ENCODE measurements at regions not wholly inside any gene's neighbourhood (a gene's known extent, or its start where the extent isn't known, plus 50 kb on each side); places are given as distances from the start of the nearest gene placed in this dataset.

DNA sequence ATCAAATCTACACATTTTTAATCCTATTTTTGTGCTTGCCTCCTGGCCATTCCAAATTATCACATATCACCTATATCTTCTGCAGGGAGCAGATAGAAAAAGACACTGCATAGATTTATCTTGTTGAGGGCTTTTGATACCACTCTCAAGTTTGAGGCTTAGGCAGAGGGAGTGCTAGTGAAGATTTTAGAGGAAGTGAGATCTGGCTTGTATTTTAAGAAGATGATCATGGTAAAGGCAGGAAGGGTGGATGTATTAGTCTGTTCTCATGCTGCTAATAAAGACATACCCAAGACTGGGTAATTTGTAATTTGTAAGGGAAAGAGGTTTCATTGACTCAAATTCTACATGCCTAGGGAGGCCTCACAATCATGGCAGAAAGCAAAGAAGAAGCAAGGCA is 220.9 kb upstream of the TUT7 start:
- no peak overlapping the region for H3K4me2 ChIP-seq (replicated peaks; ENCODE audit: extremely low read depth, low read length, poor library complexity, severe bottlenecking)
- intact Hi-C loops (cut with micrococcal nuclease) = no loop called here
- H3K36me3 Mint-ChIP-seq = no peaks in the 10 kb centered on the region
- H3K27me3 Mint-ChIP-seq (ENCODE audit: low read depth in 3 of 3) = peaks cover 2 to 5% (median 4%) of the 10 kb centered on the region in 3 donors
- no peaks in the 10 kb centered on the region for H3K79me2 ChIP-seq (ENCODE audit: insufficient read depth, low read length)
- H3K4me3 Mint-ChIP-seq = no peak overlapping the region
- peaks cover 1 to 9% (median 5%) of the 10 kb centered on the region in 7 donors for H3K9me3 Mint-ChIP-seq
- H2AFZ ChIP-seq (ENCODE audit: insufficient read depth, low read depth, low read length, poor library complexity, severe bottlenecking) = no peak overlapping the region
- no peak for DNase-seq
- H3K4me1 ChIP-seq (ENCODE audit: control insufficient read depth in 1 of 2, insufficient read depth in 2 of 2, low read length in 2 of 2) = no peaks in the 10 kb centered on the region
- H4K20me1 ChIP-seq (ENCODE audit: insufficient read depth, low read length) = no peaks in the 10 kb centered on the region
- H3K4me3 ChIP-seq (replicated peaks in 1 of 3; ENCODE audit: low read depth in 2 of 3, low read length in 3 of 3) = no peak overlapping the region
- no peaks in the 10 kb centered on the region for H3K4me1 Mint-ChIP-seq
- H3K27ac Mint-ChIP-seq = no peak overlapping the region
- no peak overlapping the region for H3K9ac ChIP-seq (ENCODE audit: insufficient read depth, low read length, poor library complexity, severe bottlenecking)
- TF ChIP-seq, protein P1, sequence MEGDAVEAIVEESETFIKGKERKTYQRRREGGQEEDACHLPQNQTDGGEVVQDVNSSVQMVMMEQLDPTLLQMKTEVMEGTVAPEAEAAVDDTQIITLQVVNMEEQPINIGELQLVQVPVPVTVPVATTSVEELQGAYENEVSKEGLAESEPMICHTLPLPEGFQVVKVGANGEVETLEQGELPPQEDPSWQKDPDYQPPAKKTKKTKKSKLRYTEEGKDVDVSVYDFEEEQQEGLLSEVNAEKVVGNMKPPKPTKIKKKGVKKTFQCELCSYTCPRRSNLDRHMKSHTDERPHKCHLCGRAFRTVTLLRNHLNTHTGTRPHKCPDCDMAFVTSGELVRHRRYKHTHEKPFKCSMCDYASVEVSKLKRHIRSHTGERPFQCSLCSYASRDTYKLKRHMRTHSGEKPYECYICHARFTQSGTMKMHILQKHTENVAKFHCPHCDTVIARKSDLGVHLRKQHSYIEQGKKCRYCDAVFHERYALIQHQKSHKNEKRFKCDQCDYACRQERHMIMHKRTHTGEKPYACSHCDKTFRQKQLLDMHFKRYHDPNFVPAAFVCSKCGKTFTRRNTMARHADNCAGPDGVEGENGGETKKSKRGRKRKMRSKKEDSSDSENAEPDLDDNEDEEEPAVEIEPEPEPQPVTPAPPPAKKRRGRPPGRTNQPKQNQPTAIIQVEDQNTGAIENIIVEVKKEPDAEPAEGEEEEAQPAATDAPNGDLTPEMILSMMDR (IDR thresholded peaks at IDR 0.05) = no peak
- H3K36me3 ChIP-seq (replicated peaks in 1 of 2; ENCODE audit: control insufficient read depth in 1 of 2, insufficient read depth in 2 of 2, low read length in 2 of 2) = no peaks in the 10 kb centered on the region
- H3K9me3 ChIP-seq (replicated peaks in 1 of 2; ENCODE audit: control insufficient read depth in 1 of 2, insufficient read depth in 1 of 2, low read length in 2 of 2) = no peaks in the 10 kb centered on the region
- H3K27ac ChIP-seq (ENCODE audit: low read depth in 1 of 2, low read length in 2 of 2) = no peak overlapping the region
- no peaks in the 10 kb centered on the region for H3K27me3 ChIP-seq (ENCODE audit: control insufficient read depth in 2 of 2, insufficient read depth in 2 of 2, low read length in 2 of 2)

DNA sequence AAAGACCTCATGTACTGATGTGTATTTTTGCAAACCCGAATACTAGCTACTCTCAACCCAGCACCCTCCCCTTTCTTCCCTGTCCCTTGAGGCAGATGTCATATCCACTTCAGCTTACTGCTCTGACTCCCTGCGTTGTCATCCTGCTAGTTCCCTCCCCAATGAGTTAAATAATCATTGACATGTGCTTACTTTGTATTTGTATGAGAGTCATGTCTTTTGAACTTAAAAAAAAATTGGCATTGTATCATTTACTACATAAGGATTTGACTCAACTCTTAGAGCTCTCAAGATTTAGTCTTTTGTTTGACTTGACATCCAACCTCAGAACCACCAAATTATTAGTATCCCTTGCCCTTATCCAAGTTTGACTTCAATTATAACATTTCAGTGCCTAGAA is 219.7 kb upstream of the TUT7 start:
- H3K4me3 Mint-ChIP-seq = no peak overlapping the region
- WGBS (ENCODE audit: insufficient coverage) = no CpG with 5 or more reads among the region's 2 CpGs
- no peaks in the 10 kb centered on the region for H3K4me1 Mint-ChIP-seq
- Histone ChIP-seq H3K79me2 (ENCODE audit: insufficient read depth, low read length) (no peaks in the 10 kb centered on the region), H3K4me2 (replicated peaks; ENCODE audit: extremely low read depth, low read length, poor library complexity, severe bottlenecking) (no peak overlapping the region), H2AFZ (ENCODE audit: insufficient read depth, low read depth, low read length, poor library complexity, severe bottlenecking) (no peak overlapping the region), H4K20me1 (ENCODE audit: insufficient read depth, low read length) (no peaks in the 10 kb centered on the region), H3K4me3 (replicated peaks in 1 of 3; ENCODE audit: low read depth in 2 of 3, low read length in 3 of 3) (no peak overlapping the region), H3K27me3 (ENCODE audit: control insufficient read depth in 2 of 2, insufficient read depth in 2 of 2, low read length in 2 of 2) (no peaks in the 10 kb centered on the region), H3K36me3 (replicated peaks in 1 of 2; ENCODE audit: control insufficient read depth in 1 of 2, insufficient read depth in 2 of 2, low read length in 2 of 2) (no peaks in the 10 kb centered on the region), H3K4me1 (ENCODE audit: control insufficient read depth in 1 of 2, insufficient read depth in 2 of 2, low read length in 2 of 2) (no peaks in the 10 kb centered on the region), H3K9ac (ENCODE audit: insufficient read depth, low read length, poor library complexity, severe bottlenecking) (no peak overlapping the region), H3K27ac (ENCODE audit: low read depth in 1 of 2, low read length in 2 of 2) (no peak overlapping the region), H3K9me3 (replicated peaks in 1 of 2; ENCODE audit: control insufficient read depth in 1 of 2, insufficient read depth in 1 of 2, low read length in 2 of 2) (peaks cover 5 to 6% of the 10 kb centered on the region in 2 donors)
- H3K27ac Mint-ChIP-seq = no peak overlapping the region
- TF ChIP-seq, protein P1 (IDR thresholded peaks at IDR 0.05) = no peak
- peaks cover 1 to 3% (median 2%) of the 10 kb centered on the region in 3 donors for H3K27me3 Mint-ChIP-seq (ENCODE audit: low read depth in 3 of 3)
- H3K9me3 Mint-ChIP-seq = peaks cover 4 to 11% (median 9%) of the 10 kb centered on the region in 7 donors
- no peak for DNase-seq
- intact Hi-C loops (cut with micrococcal nuclease) = no loop called here
- H3K36me3 Mint-ChIP-seq = no peaks in the 10 kb centered on the region

Measured in CD14-positive monocyte (primary cell).